K562 (cell line): ENCODE measurements at regions not wholly inside any gene's neighbourhood (a gene's known extent, or its start where the extent isn't known, plus 50 kb on each side); places are given as distances from the start of the nearest gene placed in this dataset.

Experiments used
- ATAC-seq: fragments of 200-7000 bp; cut with Tn5 transposase; 3 replicates; pipeline ENCODE4 v1.9.1; 2020; ENCODE audit warnings: moderate library complexity
- BruUV-seq: library from RNA; stranded (reverse); fragments of 400-500 nt; replicated peaks from 2 replicates; lab custom pipeline; 2021; lab: Mats Ljungman, UMichigan
- CTCF ChIA-PET: fragments of 300-600 bp; formaldehyde crosslinking; extraction: SDS; loops from one replicate; lab custom pipeline; 2021; ENCODE audit warnings: low intra/inter-chr PET ratio; lab: Yijun Ruan, JAX
- POLR2A ChIA-PET: fragments of 300-600, 350-650 bp; sonication (Branson Sonifier 250); formaldehyde crosslinking; extraction: SDS; loops from one replicate; lab custom pipeline; 2021; ENCODE audit warnings: antibody characterized with exemption, inconsistent platforms; lab: Yijun Ruan, JAX
- DNase-seq, 4 experiments: peaks; one replicate each; pipeline versions ENCODE4 v3.0.0 to v3.0.0-alpha.2; 2011 to 2018; ENCODE audit warnings: low spot score in 3 of 4, mixed read lengths in 3 of 4; ENCODE audit errors: extremely low read depth in 1 of 4
- FAIRE-seq: peaks from 2 replicates; lab custom pipeline; 2011; peaks lifted over from hg19 to GRCh38; lab: Jason Lieb, UNC
- H2AFZ ChIP-seq: 2 replicates; pipeline ENCODE4 v1.6.0; 2011; ENCODE audit warnings: low read depth, low read length, control low read depth, inconsistent platforms
- H3K27ac ChIP-seq: fragments of 200-600 bp; 3 replicates; pipeline ENCODE4 v1.8.0; 2011; ENCODE audit warnings: low read depth, mild to moderate bottlenecking, control low read depth, inconsistent platforms, low read length, moderate library complexity, mixed read lengths; ENCODE audit errors: extremely low read depth
- H3K27me3 ChIP-seq, 2 experiments: fragments of 300-600 bp in 1 of 2; 2 replicates in 1 of 2; 3 replicates in 1 of 2; pipeline versions ENCODE4 v1.6.0 to v1.8.0; 2011; ENCODE audit warnings: inconsistent platforms in 2 of 2, low read length in 2 of 2, mild to moderate bottlenecking in 1 of 2, mixed read lengths in 1 of 2, moderate library complexity in 1 of 2; ENCODE audit not compliant: control insufficient read depth in 2 of 2, insufficient read depth in 2 of 2
- H3K36me3 ChIP-seq: fragments of 300-600 bp; 3 replicates; pipeline ENCODE4 v1.8.0; 2011; ENCODE audit warnings: mild to moderate bottlenecking, low read length, inconsistent platforms; ENCODE audit not compliant: control insufficient read depth, insufficient read depth
- H3K4me1 ChIP-seq, 2 experiments: fragments of 200-600 bp in 1 of 2; replicated peaks in 1 of 2; 2 replicates in 1 of 2; 3 replicates in 1 of 2; pipeline versions ENCODE4 v1.5.1 to v1.8.0; 2011; ENCODE audit warnings: inconsistent platforms in 2 of 2, low read length in 2 of 2, mild to moderate bottlenecking in 1 of 2, mixed read lengths in 1 of 2, moderate library complexity in 1 of 2; ENCODE audit not compliant: control insufficient read depth in 2 of 2, insufficient read depth in 2 of 2
- H3K4me2 ChIP-seq: 2 replicates; pipeline ENCODE4 v1.6.1; 2011; ENCODE audit warnings: low read length, control low read depth, inconsistent platforms, mixed read lengths; ENCODE audit not compliant: insufficient read depth
- H3K4me3 ChIP-seq: fragments of 200-600 bp; sonication (generic), shearing (Covaris generic); 2 replicates; pipeline ENCODE4 v1.5.1; 2016; ENCODE audit warnings: control low read depth, inconsistent platforms
- H3K79me2 ChIP-seq: fragments of 200-600 bp; 3 replicates; pipeline ENCODE4 v1.8.0; 2011; ENCODE audit warnings: low read length, inconsistent platforms; ENCODE audit not compliant: control insufficient read depth, insufficient read depth
- H3K9ac ChIP-seq, 2 experiments: 2 replicates each; pipeline versions ENCODE4 v1.6.0 to v1.6.1; 2011; ENCODE audit warnings: low read depth in 2 of 2, low read length in 2 of 2, control low read depth in 1 of 2, inconsistent platforms in 1 of 2, mild to moderate bottlenecking in 1 of 2, mixed read lengths in 1 of 2; ENCODE audit not compliant: insufficient read depth in 1 of 2
- H3K9me1 ChIP-seq: one replicate; pipeline ENCODE4 v1.6.0; 2011; ENCODE audit warnings: inconsistent platforms, mild to moderate bottlenecking, low read length, moderate library complexity; ENCODE audit not compliant: control insufficient read depth, insufficient read depth
- H3K9me3 ChIP-seq: replicated peaks from 2 replicates; pipeline ENCODE4 v1.5.1; 2011; ENCODE audit warnings: low read depth, low read length, inconsistent platforms; ENCODE audit not compliant: control insufficient read depth, insufficient read depth
- H4K20me1 ChIP-seq: replicated peaks from 2 replicates; pipeline ENCODE4 v1.6.1; 2011; ENCODE audit warnings: low read length, inconsistent platforms, mixed read lengths; ENCODE audit not compliant: control insufficient read depth, insufficient read depth
- BRCA1 ChIP-seq, 2 experiments: fragments of 450-650 bp in 1 of 2; sonication (generic) in 1 of 2; formaldehyde crosslinking in 1 of 2; IDR thresholded peaks; 2 replicates each; pipeline versions ENCODE4 v1.5.0 to v1.6.1; 2017 to 2020; ENCODE audit warnings: mild to moderate bottlenecking in 1 of 2, missing genetic modification reagents in 1 of 2
- CAMTA2 ChIP-seq: fragments of 250-450 bp; sonication (Bioruptor Pico); conservative IDR thresholded peaks from 2 replicates; pipeline ENCODE4 v1.5.1; 2022
- HDAC2 ChIP-seq: fragments of 450-650 bp; IDR thresholded peaks from 2 replicates; pipeline ENCODE4 v1.6.1; 2016; ENCODE audit warnings: mild to moderate bottlenecking
- MCM7 ChIP-seq, 2 experiments: fragments of 450-650 bp; IDR thresholded peaks; 2 replicates each; pipeline ENCODE4 v1.6.1; 2016 to 2018
- SIRT6 ChIP-seq: IDR thresholded peaks from one replicate; pipeline ENCODE4 v1.6.1; 2012; ENCODE audit warnings: low read depth, mild to moderate bottlenecking, control low read depth, inconsistent platforms, low read length, moderate library complexity
- TFAM ChIP-seq: fragments of 250-450 bp; sonication (Bioruptor Pico); conservative IDR thresholded peaks from 2 replicates; pipeline ENCODE4 v1.5.0; 2021; ENCODE audit warnings: mild to moderate bottlenecking, moderate library complexity
- TSHZ1 ChIP-seq: fragments of 250-450 bp; sonication (Bioruptor Pico); IDR thresholded peaks from 2 replicates; pipeline ENCODE4 v1.4.0; 2020; ENCODE audit warnings: mild to moderate bottlenecking, moderate library complexity
- WGBS: fragments of 100-300 bp; shearing (Covaris generic); methylation state at CpG from one replicate; pipeline ENCODE4 v1.1.6; 2016; ENCODE audit warnings: low coverage, mixed read lengths; ENCODE audit not compliant: insufficient coverage; ENCODE audit errors: missing lambda C conversion rate; 5-methylcytosine and 5-hydroxymethylcytosine counted together
- in situ Hi-C: fragments of 300-500 bp; cut with MboI; formaldehyde crosslinking; loops from 4 replicates; pipeline ENCODE4 v1.15.0; 2018; ENCODE audit warnings: inconsistent platforms, mixed read lengths
- intact Hi-C: fragments of 100-400 bp; cut with micrococcal nuclease; formaldehyde crosslinking; loops from 2 replicates; pipeline ENCODE4 v1.14.2; 2022

GRCh38 chr6:142500250-142500786, 198.5 kb downstream of the ADGRG6 start:
- POLR2A ChIA-PET = no interaction called here
- ATAC-seq = no peak

More at GRCh38 chr6:142500250-142500786, 198.5 kb downstream of the ADGRG6 start:
- Histone ChIP-seq H3K27me3 (no peaks in the 10 kb centered on the region), H3K9ac (no peak overlapping the region), H3K9me3 (no peaks in the 10 kb centered on the region; the same call in none of the 2 replicates), H3K27ac (no peak overlapping the region), H3K4me1 (no peaks in the 10 kb centered on the region), H2AFZ (no peak overlapping the region), H4K20me1 (no peaks in the 10 kb centered on the region), H3K4me3 (no peak overlapping the region), H3K79me2 (no peaks in the 10 kb centered on the region), H3K9me1 (no peaks in the 10 kb centered on the region), H3K36me3 (no peaks in the 10 kb centered on the region), H3K4me2 (no peak overlapping the region)
- FAIRE-seq (no peak), DNase-seq (no peak)
- intact Hi-C loops (no loop called here), in situ Hi-C loops (no loop called here)
- WGBS = 0% methylated on average over 4 of the region's 4 CpGs
- no peak for TF ChIP-seq BRCA1 (IDR thresholded peaks at IDR 0.05)
- TF ChIP-seq BRCA1 (CRISPR knock-in tag; IDR thresholded peaks at IDR 0.05) = no peak
- no peak for TF ChIP-seq HDAC2
- TF ChIP-seq MCM7 (IDR thresholded peaks at IDR 0.05) = no peak
- no peak for TF ChIP-seq CAMTA2
- no peak for TF ChIP-seq TSHZ1 (CRISPR knock-in tag)
- TF ChIP-seq TFAM (CRISPR knock-in tag) = no peak
- no peak for TF ChIP-seq SIRT6
- CTCF ChIA-PET = no interaction called here
- BruUV-seq = no TSS peak
